HEK293 (cell line): ENCODE measurements at regions not wholly inside any gene's neighbourhood (a gene's known extent, or its start where the extent isn't known, plus 50 kb on each side); places are given as distances from the start of the nearest gene placed in this dataset.
A peak's percentile ranks its signal among the peaks of the same experiment; 100 is the strongest.
"Not testable (repeated sequence)": the region's sequence is repeated elsewhere in the genome, so short reads cannot be mapped to it uniquely, and the experiment has no call there.

Source experiments
- CTCF ChIA-PET: fragments of 350-600 bp; formaldehyde crosslinking; extraction: SDS; loops from one replicate; lab custom pipeline; 2021; ENCODE audit warnings: antibody characterized with exemption; lab: Yijun Ruan, JAX
- POLR2A ChIA-PET: fragments of 300-600 bp; formaldehyde crosslinking; extraction: SDS; loops from one replicate; lab custom pipeline; 2020; ENCODE audit warnings: antibody characterized with exemption, inconsistent platforms; lab: Yijun Ruan, JAX
- H3K27ac ChIP-seq: fragments of 200-500 bp; sonication (Bioruptor generic); 2 replicates; pipeline ENCODE4 v1.5.1; 2014; ENCODE audit warnings: low read depth, low read length, control low read depth, inconsistent platforms; ENCODE audit errors: extremely low read depth
- H3K36me3 ChIP-seq, 2 experiments: fragments of 200-500 bp in 1 of 2; sonication (Bioruptor generic) in 1 of 2; 1 replicate in 1 of 2; 2 replicates in 1 of 2; pipeline ENCODE4 v1.5.1; 2014 to 2017; ENCODE audit warnings: inconsistent platforms in 2 of 2, low read length in 2 of 2; ENCODE audit not compliant: control insufficient read depth in 2 of 2, insufficient read depth in 1 of 2
- H3K4me1 ChIP-seq: fragments of 200-500 bp; sonication (Bioruptor generic); 2 replicates; pipeline ENCODE4 v1.5.1; 2014; ENCODE audit warnings: mild to moderate bottlenecking, low read length, inconsistent platforms; ENCODE audit not compliant: control insufficient read depth, insufficient read depth
- H3K4me3 ChIP-seq: 2 replicates; pipeline ENCODE4 v1.5.1; 2011; ENCODE audit warnings: low read depth, mild to moderate bottlenecking, control low read depth, low read length, moderate library complexity
- H3K9me3 ChIP-seq: fragments of 200-500 bp; sonication (Bioruptor generic); 2 replicates; pipeline ENCODE4 v1.5.1; 2014; ENCODE audit warnings: low read depth, low read length, inconsistent platforms; ENCODE audit not compliant: control insufficient read depth, insufficient read depth
- GLIS1 ChIP-seq: fragments of 450-650 bp; formaldehyde crosslinking; IDR thresholded peaks from 2 replicates; pipeline ENCODE4 v1.5.1; 2016; ENCODE audit warnings: missing biosample characterization, missing genetic modification characterization
- PRDM1 ChIP-seq: fragments of 450-650 bp; formaldehyde crosslinking; IDR thresholded peaks from 2 replicates; pipeline ENCODE4; 2016; ENCODE audit warnings: missing biosample characterization, missing genetic modification characterization
- RBAK ChIP-seq: fragments of 450-650 bp; formaldehyde crosslinking; IDR thresholded peaks from 2 replicates; pipeline ENCODE4 v1.5.1; 2016; ENCODE audit warnings: missing biosample characterization, missing genetic modification characterization
- ZBTB1 ChIP-seq: fragments of 450-650 bp; formaldehyde crosslinking; IDR thresholded peaks from 2 replicates; pipeline ENCODE4 v1.5.1; 2016; ENCODE audit warnings: missing biosample characterization, missing genetic modification characterization
- ZBTB49 ChIP-seq: fragments of 450-650 bp; formaldehyde crosslinking; IDR thresholded peaks from 2 replicates; pipeline ENCODE4 v1.5.1; 2016; ENCODE audit warnings: missing biosample characterization, missing genetic modification characterization, low read depth
- ZNF146 ChIP-seq: fragments of 450-650 bp; formaldehyde crosslinking; IDR thresholded peaks from 2 replicates; pipeline ENCODE4 v1.5.1; 2016; ENCODE audit warnings: missing biosample characterization, missing genetic modification characterization
- ZNF223 ChIP-seq: fragments of 450-650 bp; formaldehyde crosslinking; IDR thresholded peaks from 2 replicates; pipeline ENCODE4 v1.5.1; 2016; ENCODE audit warnings: missing biosample characterization, missing genetic modification characterization
- ZNF266 ChIP-seq: fragments of 450-650 bp; formaldehyde crosslinking; IDR thresholded peaks from 2 replicates; pipeline ENCODE4 v1.5.1; 2016; ENCODE audit warnings: missing biosample characterization, missing genetic modification characterization, low read depth
- ZNF416 ChIP-seq: fragments of 450-650 bp; formaldehyde crosslinking; IDR thresholded peaks from 2 replicates; pipeline ENCODE4 v1.5.1; 2016; ENCODE audit warnings: missing biosample characterization, missing genetic modification characterization
- ZNF488 ChIP-seq: fragments of 450-650 bp; formaldehyde crosslinking; IDR thresholded peaks from 2 replicates; pipeline ENCODE4 v1.5.1; 2016; ENCODE audit warnings: missing biosample characterization, missing genetic modification characterization
- ZNF521 ChIP-seq: fragments of 450-650 bp; formaldehyde crosslinking; IDR thresholded peaks from 2 replicates; pipeline ENCODE4 v1.5.1; 2017; ENCODE audit warnings: missing biosample characterization, mild to moderate bottlenecking, missing genetic modification characterization
- ZNF555 ChIP-seq: fragments of 450-650 bp; formaldehyde crosslinking; conservative IDR thresholded peaks from 2 replicates; pipeline ENCODE4 v1.5.1; 2017; ENCODE audit warnings: missing biosample characterization, mild to moderate bottlenecking, missing genetic modification characterization, inconsistent platforms
- ZNF585B ChIP-seq: fragments of 450-650 bp; formaldehyde crosslinking; IDR thresholded peaks from 2 replicates; pipeline ENCODE4 v1.5.1; 2016; ENCODE audit warnings: missing biosample characterization, missing genetic modification characterization
- ZNF624 ChIP-seq: fragments of 450-650 bp; formaldehyde crosslinking; IDR thresholded peaks from 2 replicates; pipeline ENCODE4 v1.5.1; 2017; ENCODE audit warnings: missing biosample characterization, missing genetic modification characterization
- ZNF747 ChIP-seq: fragments of 450-650 bp; formaldehyde crosslinking; IDR thresholded peaks from 2 replicates; pipeline ENCODE4 v1.5.1; 2016; ENCODE audit warnings: missing biosample characterization, missing genetic modification characterization
- ZNF76 ChIP-seq: fragments of 450-650 bp; formaldehyde crosslinking; IDR thresholded peaks from 2 replicates; pipeline ENCODE4; 2016; ENCODE audit warnings: low read depth, missing biosample characterization, missing genetic modification characterization, borderline replicate concordance
- ZNF785 ChIP-seq: fragments of 450-650 bp; formaldehyde crosslinking; IDR thresholded peaks from 2 replicates; pipeline ENCODE4 v1.5.1; 2016; ENCODE audit warnings: missing biosample characterization, missing genetic modification characterization
- ZSCAN16 ChIP-seq: fragments of 450-650 bp; formaldehyde crosslinking; IDR thresholded peaks from 2 replicates; pipeline ENCODE4 v1.5.1; 2016; ENCODE audit warnings: missing biosample characterization, missing genetic modification characterization
- ZSCAN30 ChIP-seq: fragments of 450-650 bp; IDR thresholded peaks from 2 replicates; pipeline ENCODE4 v1.5.1; 2018; ENCODE audit warnings: missing biosample characterization, mild to moderate bottlenecking, missing genetic modification characterization, moderate library complexity
- ZSCAN4 ChIP-seq: fragments of 450-650 bp; formaldehyde crosslinking; IDR thresholded peaks from 2 replicates; pipeline ENCODE4 v1.5.1; 2017; ENCODE audit warnings: missing biosample characterization, missing genetic modification characterization
- TF ChIP-seq, protein P1 (sequence below): fragments of 450-650 bp; formaldehyde crosslinking; IDR thresholded peaks from 2 replicates; pipeline ENCODE4 v1.5.1; 2016; ENCODE audit warnings: missing biosample characterization, missing genetic modification characterization, borderline replicate concordance
- TF ChIP-seq, protein P2 (sequence below): fragments of 450-650 bp; formaldehyde crosslinking; IDR thresholded peaks from 2 replicates; pipeline ENCODE4 v1.5.1; 2016; ENCODE audit warnings: missing biosample characterization, missing genetic modification characterization

DNA sequence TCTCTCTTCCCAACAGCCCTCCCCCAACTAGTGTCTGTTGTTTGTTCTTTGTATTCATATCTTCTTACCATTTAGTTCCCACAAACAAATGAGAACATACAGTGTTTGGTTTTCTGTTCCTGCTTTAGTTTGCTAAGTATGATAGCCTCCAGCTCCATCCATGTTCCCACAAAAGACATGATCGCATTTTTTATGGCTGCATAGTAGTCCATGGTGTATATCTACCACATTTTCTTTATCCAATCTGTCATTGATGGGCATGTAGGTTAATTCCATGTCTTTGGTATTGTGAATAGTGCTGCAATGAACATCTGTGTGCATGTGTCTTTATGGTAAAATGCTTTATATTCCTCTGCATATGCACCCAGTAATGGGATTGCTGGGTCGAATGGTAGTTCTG is 283.9 kb upstream of the FGF13 start:
- POLR2A ChIA-PET: no interaction called here
- TF ChIP-seq ZBTB1 (tag by site-specific recombination) (no peak), ZNF146 (tag by site-specific recombination) (peak; percentile 57)
- TF ChIP-seq, all 188 proteins: peak for 1
- H3K36me3 ChIP-seq: no peaks in the 10 kb centered on the region
- H3K4me3 ChIP-seq: no peak overlapping the region
- CTCF ChIA-PET: no interaction called here
- H3K4me1 ChIP-seq: no peaks in the 10 kb centered on the region
- H3K9me3 ChIP-seq: no peaks in the 10 kb centered on the region; the same call in none of the 2 replicates
- H3K27ac ChIP-seq: no peak overlapping the region

- H3K36me3 ChIP-seq, H3K9me3 ChIP-seq, CTCF ChIA-PET, H3K4me1 ChIP-seq, H3K4me3 ChIP-seq, H3K27ac ChIP-seq, POLR2A ChIA-PET: not testable (repeated sequence)
Observed at GRCh38 chrX:138990425-138990824, 278.9 kb upstream of the FGF13 start.

GRCh38 chrX:138986866-138987265 is 275.3 kb upstream of the FGF13 start:
- Histone ChIP-seq H3K4me1 (no peaks in the 10 kb centered on the region), H3K4me3 (no peak overlapping the region), H3K27ac (no peak overlapping the region), H3K36me3 (no peaks in the 10 kb centered on the region; a peak in 1 of 3 replicates), H3K9me3 (no peaks in the 10 kb centered on the region; the same call in 1 of the 2 replicates)
- POLR2A ChIA-PET: no interaction called here
- TF ChIP-seq ZNF488 (tag by site-specific recombination) (no peak), RBAK (tag by site-specific recombination) (no peak), ZNF747 (no peak), ZNF416 (no peak), ZNF223 (no peak), ZSCAN4 (no peak), ZNF785 (tag by site-specific recombination) (no peak), ZNF585B (tag by site-specific recombination) (no peak), ZSCAN16 (tag by site-specific recombination) (no peak), ZNF624 (no peak), PRDM1 (tag by site-specific recombination) (no peak), ZNF76 (tag by site-specific recombination) (no peak), ZNF521 (tag by site-specific recombination) (no peak), ZNF555 (tag by site-specific recombination) (no peak), ZNF266 (tag by site-specific recombination) (no peak), ZBTB49 (no peak), GLIS1 (no peak), ZSCAN30 (tag by site-specific recombination) (no peak)
- TF ChIP-seq, protein P1, sequence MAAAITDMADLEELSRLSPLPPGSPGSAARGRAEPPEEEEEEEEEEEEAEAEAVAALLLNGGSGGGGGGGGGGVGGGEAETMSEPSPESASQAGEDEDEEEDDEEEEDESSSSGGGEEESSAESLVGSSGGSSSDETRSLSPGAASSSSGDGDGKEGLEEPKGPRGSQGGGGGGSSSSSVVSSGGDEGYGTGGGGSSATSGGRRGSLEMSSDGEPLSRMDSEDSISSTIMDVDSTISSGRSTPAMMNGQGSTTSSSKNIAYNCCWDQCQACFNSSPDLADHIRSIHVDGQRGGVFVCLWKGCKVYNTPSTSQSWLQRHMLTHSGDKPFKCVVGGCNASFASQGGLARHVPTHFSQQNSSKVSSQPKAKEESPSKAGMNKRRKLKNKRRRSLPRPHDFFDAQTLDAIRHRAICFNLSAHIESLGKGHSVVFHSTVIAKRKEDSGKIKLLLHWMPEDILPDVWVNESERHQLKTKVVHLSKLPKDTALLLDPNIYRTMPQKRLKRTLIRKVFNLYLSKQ (tag by site-specific recombination): no peak
- TF ChIP-seq, protein P2, sequence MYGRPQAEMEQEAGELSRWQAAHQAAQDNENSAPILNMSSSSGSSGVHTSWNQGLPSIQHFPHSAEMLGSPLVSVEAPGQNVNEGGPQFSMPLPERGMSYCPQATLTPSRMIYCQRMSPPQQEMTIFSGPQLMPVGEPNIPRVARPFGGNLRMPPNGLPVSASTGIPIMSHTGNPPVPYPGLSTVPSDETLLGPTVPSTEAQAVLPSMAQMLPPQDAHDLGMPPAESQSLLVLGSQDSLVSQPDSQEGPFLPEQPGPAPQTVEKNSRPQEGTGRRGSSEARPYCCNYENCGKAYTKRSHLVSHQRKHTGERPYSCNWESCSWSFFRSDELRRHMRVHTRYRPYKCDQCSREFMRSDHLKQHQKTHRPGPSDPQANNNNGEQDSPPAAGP (tag by site-specific recombination): no peak
- CTCF ChIA-PET: interaction anchor here (0.5 kb wide), 1 partner anchor 980 kb away, joined by 3 read pairs; no protein-coding TSS in a partner anchor
